Ovary (tissue), 7 donors: ENCODE measurements at regions not wholly inside any gene's neighbourhood (a gene's known extent, or its start where the extent isn't known, plus 50 kb on each side); places are given as distances from the start of the nearest gene placed in this dataset.

Experiments used
- DNase-seq, 5 donors: peaks; one replicate each; pipeline ENCODE4 v3.0.0-alpha.2; 2019 to 2020
- H3K27ac ChIP-seq, 2 donors: fragments of 200-600 bp; one replicate each; pipeline versions ENCODE4 v1.5.1 to v1.8.0; 2019 to 2022
- H3K27me3 ChIP-seq: fragments of 200-600 bp; one replicate; pipeline ENCODE4 v1.8.0; 2022
- H3K36me3 ChIP-seq: fragments of 200-600 bp; sonication (generic); one replicate; pipeline ENCODE4 v1.5.1; 2019
- H3K4me1 ChIP-seq: one replicate; pipeline ENCODE4 v1.8.1; 2013; ENCODE audit warnings: mild to moderate bottlenecking, moderate library complexity; ENCODE audit not compliant: insufficient read depth
- H3K4me3 ChIP-seq: fragments of 200-600 bp; sonication (generic); one replicate; pipeline ENCODE4 v1.5.1; 2017
- H3K9me3 ChIP-seq, 2 donors: fragments of 200-600 bp in 1 of 2; sonication (generic) in 1 of 2; one replicate each; pipeline versions ENCODE4 v1.5.1 to v1.8.1; 2013 to 2019; ENCODE audit warnings: mild to moderate bottlenecking in 1 of 2, moderate library complexity in 1 of 2
- EP300 ChIP-seq: sonication (generic); formaldehyde crosslinking; IDR thresholded peaks from one replicate; pipeline ENCODE4 v1.6.1; 2017; ENCODE audit warnings: antibody characterized with exemption
- POLR2A ChIP-seq: fragments of 450-650 bp; IDR thresholded peaks from one replicate; pipeline ENCODE4 v1.6.1; 2017; ENCODE audit warnings: antibody characterized with exemption, mild to moderate bottlenecking, moderate library complexity
- WGBS, 3 donors: extraction: QIAGEN DNeasy Blood & Tissue Kit in 1 of 3; methylation state at CpG; one replicate each; pipeline versions ENCODE4 v1.1.5 to v1.1.7; 2013 to 2017; 5-methylcytosine and 5-hydroxymethylcytosine counted together
- intact Hi-C, 4 donors: fragments of 100-400 bp; cut with DNase I; formaldehyde crosslinking; loops; one replicate each; pipeline versions ENCODE4 v1.11.0 to v1.15.1; 2022 to 2023
- TF ChIP-seq, protein P1 (sequence below), 3 donors: fragments of 450-650 bp in 2 of 3; fragments of 200-600 bp in 1 of 3; IDR thresholded peaks; one replicate each; pipeline versions ENCODE4 v1.5.1 to v1.8.0; 2016 to 2022; ENCODE audit warnings: antibody characterized with exemption in 3 of 3, mild to moderate bottlenecking in 1 of 3
- donor health status: DM: no; HTN: no; CAD: no; lungs with moderate emphysema.
- donor health status: DM: no; HTN: no; CAD: no.
- donor health status: Bipolar disorder and iron deficiency.
- donor health status: DM: no; HTN: no; CAD: no.
- donor health status: DM: yes; HTN: yes; CAD: no.

DNA sequence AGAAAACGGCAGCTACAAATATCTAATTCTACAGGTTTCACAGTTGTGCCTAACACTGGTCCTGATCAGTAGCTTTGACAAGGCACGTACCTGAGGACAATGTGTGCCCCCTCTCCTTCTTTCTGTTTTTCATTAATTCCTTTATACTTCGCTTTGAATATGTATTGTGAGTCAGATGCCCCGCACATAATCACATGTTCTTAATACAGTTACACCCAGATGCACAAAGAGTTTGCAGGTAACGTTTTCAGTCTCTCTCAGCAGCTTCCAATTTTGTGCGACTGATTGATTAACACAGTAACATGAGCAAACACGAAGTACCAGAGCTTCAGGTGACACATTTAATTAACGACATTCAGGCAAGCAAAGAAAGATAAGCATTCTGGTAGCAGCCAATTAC lies 209.8 kb upstream of the ZPLD1 start:
- no peak for DNase-seq
- H3K4me1 ChIP-seq = no peaks in the 10 kb centered on the region
- 74 to 77% (median 77%) methylated on average over 8 of the region's 8 CpGs for WGBS, 3 donors
- no peaks in the 10 kb centered on the region for H3K27me3 ChIP-seq
- no peak overlapping the region for H3K27ac ChIP-seq
- H3K4me3 ChIP-seq = no peak overlapping the region
- intact Hi-C loops = loop anchor here in 2 of 4 donors (5.0 kb wide), 2 partner anchors 312 to 413 kb away; no protein-coding TSS in a partner anchor
- TF ChIP-seq EP300 = no peak
- no peak for TF ChIP-seq POLR2A
- TF ChIP-seq, protein P1, sequence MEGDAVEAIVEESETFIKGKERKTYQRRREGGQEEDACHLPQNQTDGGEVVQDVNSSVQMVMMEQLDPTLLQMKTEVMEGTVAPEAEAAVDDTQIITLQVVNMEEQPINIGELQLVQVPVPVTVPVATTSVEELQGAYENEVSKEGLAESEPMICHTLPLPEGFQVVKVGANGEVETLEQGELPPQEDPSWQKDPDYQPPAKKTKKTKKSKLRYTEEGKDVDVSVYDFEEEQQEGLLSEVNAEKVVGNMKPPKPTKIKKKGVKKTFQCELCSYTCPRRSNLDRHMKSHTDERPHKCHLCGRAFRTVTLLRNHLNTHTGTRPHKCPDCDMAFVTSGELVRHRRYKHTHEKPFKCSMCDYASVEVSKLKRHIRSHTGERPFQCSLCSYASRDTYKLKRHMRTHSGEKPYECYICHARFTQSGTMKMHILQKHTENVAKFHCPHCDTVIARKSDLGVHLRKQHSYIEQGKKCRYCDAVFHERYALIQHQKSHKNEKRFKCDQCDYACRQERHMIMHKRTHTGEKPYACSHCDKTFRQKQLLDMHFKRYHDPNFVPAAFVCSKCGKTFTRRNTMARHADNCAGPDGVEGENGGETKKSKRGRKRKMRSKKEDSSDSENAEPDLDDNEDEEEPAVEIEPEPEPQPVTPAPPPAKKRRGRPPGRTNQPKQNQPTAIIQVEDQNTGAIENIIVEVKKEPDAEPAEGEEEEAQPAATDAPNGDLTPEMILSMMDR (IDR thresholded peaks at IDR 0.05) = no peak
- H3K36me3 ChIP-seq = no peaks in the 10 kb centered on the region
- H3K9me3 ChIP-seq = no peaks in the 10 kb centered on the region

DNA sequence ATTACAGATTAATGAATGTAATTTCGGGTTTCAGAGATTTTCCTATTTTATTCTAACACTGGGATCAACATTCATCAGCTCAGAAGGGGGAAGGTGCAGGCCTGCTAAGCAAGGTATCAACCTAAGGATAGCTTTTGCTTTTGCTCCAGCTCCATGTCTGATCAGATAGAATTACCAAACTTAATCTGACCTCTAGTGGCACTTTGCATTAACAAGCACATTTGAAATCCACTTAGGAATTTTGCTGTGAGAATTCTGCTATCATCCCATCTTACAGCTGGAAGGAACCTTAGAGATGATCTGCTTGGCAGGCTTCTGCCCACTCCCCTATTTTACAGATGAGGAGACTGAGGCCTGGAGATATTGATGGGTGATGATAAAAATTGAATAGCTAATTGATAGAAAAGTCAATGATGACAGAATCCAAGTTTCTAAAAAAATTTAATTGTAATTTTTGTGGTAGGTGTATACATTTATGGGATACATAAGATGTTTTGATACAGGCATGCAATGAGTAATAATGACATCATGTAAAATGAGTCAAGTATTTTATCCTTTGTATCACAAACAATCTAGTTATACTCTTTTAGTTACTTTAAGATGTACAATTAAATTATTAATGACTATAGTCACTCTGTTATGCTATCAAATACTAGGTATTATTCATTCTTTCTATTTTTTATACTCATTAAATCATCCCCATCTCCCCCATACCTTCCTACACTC lies 209.2 kb upstream of the ZPLD1 start:
- 36 to 48% (median 46%) methylated on average over 1 of the region's 1 CpG for WGBS, 3 donors
- Histone ChIP-seq H3K36me3 (no peaks in the 10 kb centered on the region), H3K4me1 (no peaks in the 10 kb centered on the region), H3K27me3 (no peaks in the 10 kb centered on the region), H3K9me3 (no peaks in the 10 kb centered on the region), H3K4me3 (no peak overlapping the region), H3K27ac (no peak overlapping the region)
- no peak for DNase-seq
- intact Hi-C loops = loop anchor here in 2 of 4 donors (5.0 kb wide), 2 partner anchors 312 to 413 kb away; no protein-coding TSS in a partner anchor
- TF ChIP-seq EP300 (no peak), POLR2A (no peak)
- TF ChIP-seq, protein P1 (IDR thresholded peaks at IDR 0.05) = peak; percentile 21 to 52 (median 48)

DNA sequence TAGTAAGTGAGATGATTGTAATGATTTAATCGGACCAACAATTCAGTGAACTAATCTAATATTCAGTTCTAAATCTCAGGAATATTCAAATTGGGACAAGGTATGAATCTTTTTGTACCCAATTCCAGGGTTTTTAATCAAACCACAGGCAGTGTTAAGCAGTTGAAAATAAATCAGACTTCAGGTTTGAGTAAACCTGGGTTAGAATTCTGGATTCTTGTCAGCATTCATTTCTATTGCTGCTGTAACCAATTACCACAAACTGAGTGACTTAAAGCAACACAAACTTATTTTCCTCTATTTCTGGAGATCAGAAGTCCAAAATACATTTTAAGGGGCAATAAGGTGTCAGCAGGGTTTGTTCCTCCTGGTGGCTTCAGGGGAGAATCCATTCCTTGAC lies 208.4 kb upstream of the ZPLD1 start:
- Histone ChIP-seq H3K27ac (no peak overlapping the region), H3K9me3 (no peaks in the 10 kb centered on the region), H3K4me1 (no peaks in the 10 kb centered on the region), H3K36me3 (no peaks in the 10 kb centered on the region), H3K4me3 (no peak overlapping the region), H3K27me3 (no peaks in the 10 kb centered on the region)
- TF ChIP-seq EP300 (no peak), POLR2A (no peak)
- TF ChIP-seq, protein P1 (IDR thresholded peaks at IDR 0.05) = no peak
- intact Hi-C loops = loop anchor here in 2 of 4 donors (5.0 kb wide), 2 partner anchors 311 to 414 kb away; no protein-coding TSS in a partner anchor
- 85 to 92% (median 85%) methylated on average over 1 of the region's 1 CpG for WGBS, 3 donors
- DNase-seq = no peak

DNA sequence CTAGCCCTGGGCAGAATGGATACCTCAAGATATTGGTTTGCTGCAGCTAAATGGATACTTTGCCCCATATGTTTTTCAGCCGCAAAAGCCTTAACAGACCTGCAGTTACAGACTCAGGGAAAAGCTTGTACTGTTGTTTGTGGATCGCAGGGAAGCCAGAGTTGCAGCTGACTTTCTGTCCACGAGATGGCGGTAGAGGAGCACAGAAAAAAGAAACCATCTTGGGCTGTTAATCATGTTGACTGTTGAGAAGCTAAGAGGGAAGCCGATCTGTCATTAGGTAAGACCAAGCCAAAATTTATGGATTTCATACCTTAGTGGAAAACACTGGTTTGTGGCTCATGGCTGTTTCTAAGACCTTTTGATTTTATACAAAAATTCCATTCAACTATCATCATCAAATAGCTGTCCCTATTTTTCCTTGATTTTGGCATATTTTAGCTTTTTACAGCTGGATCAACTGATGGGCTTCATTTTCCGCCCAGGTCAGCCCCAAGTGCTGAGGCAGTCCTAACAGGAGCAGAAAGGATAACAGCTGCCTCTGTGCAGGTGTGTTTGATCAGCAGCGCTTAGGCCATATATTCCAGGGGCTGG lies 205.7 kb upstream of the ZPLD1 start:
- no peaks in the 10 kb centered on the region for H3K9me3 ChIP-seq
- no peaks in the 10 kb centered on the region for H3K4me1 ChIP-seq
- DNase-seq = peak; percentile 39 to 76 (median 71)
- no peaks in the 10 kb centered on the region for H3K36me3 ChIP-seq
- no peak overlapping the region for H3K4me3 ChIP-seq
- intact Hi-C loops = loop anchor here in 2 of 4 donors (2.0 to 5.0 kb wide), 3 partner anchors 308 to 418 kb away; no protein-coding TSS in a partner anchor
- H3K27ac ChIP-seq = no peak overlapping the region
- no peak for TF ChIP-seq EP300
- TF ChIP-seq, protein P1 (IDR thresholded peaks at IDR 0.05) = peak; percentile 61 to 84 (median 73)
- 16 to 20% (median 19%) methylated on average over 7 of the region's 7 CpGs for WGBS, 3 donors
- no peaks in the 10 kb centered on the region for H3K27me3 ChIP-seq
